ENCODE measurements at regions not wholly inside any gene's neighbourhood (a gene's known extent, or its start where the extent isn't known, plus 50 kb on each side); places are given as distances from the start of the nearest gene placed in this dataset.

GRCh38 chr19:23855676-23856075 lies 59.0 kb upstream of the ZNF726 start:
- DNase-seq: no peak

DNA sequence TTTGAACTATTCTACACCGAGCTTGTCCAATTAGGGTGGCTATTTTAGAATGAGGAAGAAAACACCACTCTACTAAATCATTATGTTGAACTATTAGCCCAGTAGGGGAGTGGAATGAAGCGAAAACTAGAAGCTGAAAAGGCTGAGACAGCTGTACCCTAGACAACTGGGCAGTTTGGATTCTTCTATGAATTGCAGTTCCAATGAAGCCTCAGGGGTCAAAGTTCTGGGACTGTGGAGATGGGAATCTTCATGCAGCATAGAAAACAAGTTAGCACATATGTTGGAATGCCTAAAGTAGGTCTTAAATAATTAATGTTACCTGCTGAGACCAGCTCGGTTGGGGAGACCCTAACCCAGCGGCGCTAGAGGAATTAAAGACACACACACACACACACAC lies 62.7 kb upstream of the ZNF726 start:
- no peak for DNase-seq

DNA sequence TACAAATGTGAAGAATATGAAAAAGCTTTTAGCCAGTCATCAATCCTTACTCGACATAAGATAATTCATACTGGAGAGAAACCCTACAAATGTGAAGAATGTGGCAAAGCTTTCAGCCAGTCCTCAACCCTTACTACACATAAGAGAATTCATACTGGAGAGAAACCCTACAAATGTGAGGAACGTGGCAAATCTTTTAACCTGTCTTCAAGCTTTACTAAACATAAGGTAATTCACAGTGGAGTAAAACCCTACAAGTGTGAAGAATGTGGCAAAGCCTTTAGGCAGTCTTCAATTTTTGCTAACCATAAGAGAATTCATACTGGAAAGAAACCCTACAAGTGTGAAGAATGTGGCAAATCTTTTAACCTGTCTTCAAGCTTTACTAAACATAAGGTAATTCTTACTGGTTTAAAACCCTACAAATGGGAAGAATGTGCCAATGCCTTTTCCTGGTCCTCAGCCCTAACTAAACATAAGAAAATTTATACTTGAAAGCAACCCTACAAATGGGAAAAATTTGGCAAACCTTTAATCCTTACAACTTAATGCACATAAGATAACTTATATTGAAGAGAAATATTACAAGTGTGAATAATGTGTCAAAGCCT lies 74.1 kb upstream of the ZNF681 start:
- no peak for DNase-seq

- DNase-seq: peak; percentile 4
Observed at GRCh38 chr19:23823952-23824389, 65.3 kb upstream of the ZNF681 start.

DNA sequence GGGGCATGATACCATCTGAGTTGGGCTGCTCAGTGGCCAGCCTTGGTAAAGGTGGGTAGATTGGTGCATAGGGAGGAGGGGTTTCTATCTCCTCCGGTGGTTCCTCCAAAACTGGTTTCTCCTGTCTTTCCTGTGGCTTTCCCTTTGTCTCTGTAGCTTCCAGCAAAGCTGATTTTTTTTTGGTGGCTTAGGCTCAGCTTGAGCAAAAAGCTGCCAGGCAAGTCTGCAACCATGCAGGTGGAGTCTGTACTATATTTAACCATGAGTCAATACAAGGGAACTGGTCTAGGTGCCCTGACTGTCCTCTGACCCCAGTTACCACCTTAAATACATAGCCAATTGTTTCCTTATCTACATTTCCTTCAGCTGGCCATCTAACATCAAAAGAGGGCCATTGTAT lies 64.0 kb upstream of the ZNF681 start:
- DNase-seq: no peak

- DNase-seq: peak; percentile 3
Observed at GRCh38 chr19:23817519-23817918, 58.8 kb upstream of the ZNF681 start.

- no peak for DNase-seq
Observed at GRCh38 chr19:23810496-23810895, 51.8 kb upstream of the ZNF681 start.
